ENCODE measurements at regions not wholly inside any gene's neighbourhood (a gene's known extent, or its start where the extent isn't known, plus 50 kb on each side); places are given as distances from the start of the nearest gene placed in this dataset.
"Not testable (repeated sequence)": the region's sequence is repeated elsewhere in the genome, so short reads cannot be mapped to it uniquely, and the experiment has no call there.

- no peak for DNase-seq (ENCODE audit: low spot score)
Observed at GRCh38 chr10:106078895-106079576, 1085.5 kb downstream of the SORCS1 start.

- DNase-seq (ENCODE audit: low spot score): no peak
Observed at GRCh38 chr10:106076496-106076895, 1088.0 kb downstream of the SORCS1 start.

GRCh38 chr10:106053061-106053460, 1111.4 kb downstream of the SORCS1 start:
- no peak for DNase-seq (ENCODE audit: low spot score)

- no peak for DNase-seq (ENCODE audit: low spot score)
Observed at GRCh38 chr10:106044503-106044902, 1120.0 kb downstream of the SORCS1 start.

- no peak for DNase-seq (ENCODE audit: low spot score)
Observed at GRCh38 chr10:106043863-106044262, 1120.6 kb downstream of the SORCS1 start.

- no peak for DNase-seq (ENCODE audit: low spot score)
Observed at GRCh38 chr10:106038246-106038645, 1126.3 kb downstream of the SORCS1 start.

- no peak for DNase-seq (ENCODE audit: low spot score)
Observed at GRCh38 chr10:106033065-106033464, 1131.4 kb downstream of the SORCS1 start.

GRCh38 chr10:106032450-106033002, 1132.0 kb downstream of the SORCS1 start:
- DNase-seq (ENCODE audit: low spot score): no peak

- no peak for DNase-seq (ENCODE audit: low spot score)
Observed at GRCh38 chr10:106027240-106027639, 1137.3 kb downstream of the SORCS1 start.

- no peak for DNase-seq (ENCODE audit: low spot score)
Observed at GRCh38 chr10:106025208-106025811, 1139.2 kb downstream of the SORCS1 start.

- DNase-seq (ENCODE audit: low spot score): no peak
Observed at GRCh38 chr10:106023329-106023728, 1141.2 kb downstream of the SORCS1 start.

- DNase-seq (ENCODE audit: low spot score): not testable (repeated sequence)
Observed at GRCh38 chr10:106019559-106019958, 1144.9 kb downstream of the SORCS1 start.

- not testable (repeated sequence) for DNase-seq (ENCODE audit: low spot score)
Observed at GRCh38 chr10:106015369-106016199, 1148.9 kb downstream of the SORCS1 start.

- no peak for DNase-seq (ENCODE audit: low spot score)
Observed at GRCh38 chr10:106011250-106011649, 1153.3 kb downstream of the SORCS1 start.

- DNase-seq (ENCODE audit: low spot score): no peak
Observed at GRCh38 chr10:106000721-106001120, 1163.8 kb downstream of the SORCS1 start.

GRCh38 chr10:105993609-105994008, 1170.9 kb downstream of the SORCS1 start:
- no peak for DNase-seq (ENCODE audit: low spot score)

- DNase-seq (ENCODE audit: low spot score): no peak
Observed at GRCh38 chr10:105992928-105993327, 1171.6 kb downstream of the SORCS1 start.

- no peak for DNase-seq (ENCODE audit: low spot score)
Observed at GRCh38 chr10:105990529-105990928, 1174.0 kb downstream of the SORCS1 start.

- no peak for DNase-seq (ENCODE audit: low spot score)
Observed at GRCh38 chr10:105989995-105990394, 1174.5 kb downstream of the SORCS1 start.

- no peak for DNase-seq (ENCODE audit: low spot score)
Observed at GRCh38 chr10:105988848-105989247, 1175.7 kb downstream of the SORCS1 start.

- no peak for DNase-seq (ENCODE audit: low spot score)
Observed at GRCh38 chr10:105986912-105987635, 1177.4 kb downstream of the SORCS1 start.

GRCh38 chr10:105986486-105986885, 1178.0 kb downstream of the SORCS1 start:
- DNase-seq (ENCODE audit: low spot score): no peak
